HG03095 (cell line): ENCODE measurements at regions not wholly inside any gene's neighbourhood (a gene's known extent, or its start where the extent isn't known, plus 50 kb on each side); places are given as distances from the start of the nearest gene placed in this dataset.

Experiments used
- ATAC-seq: cut with Tn5 transposase; IDR thresholded peaks from one replicate; pipeline ENCODE4 v1.9.1; 2021; ENCODE audit warnings: moderate library complexity; ENCODE audit not compliant: unreplicated experiment

GRCh38 chr13:40398065-40398464 is 268.4 kb downstream of the FOXO1 start:
- ATAC-seq = no peak

- no peak for ATAC-seq
These were observed 266.7 kb downstream of the FOXO1 start for GRCh38 chr13:40399756-40400155.

- peak; percentile 98 for ATAC-seq
These were observed 264.3 kb downstream of the FOXO1 start for GRCh38 chr13:40401911-40402776.

- no peak for ATAC-seq
These were observed 263.5 kb downstream of the FOXO1 start for GRCh38 chr13:40402931-40403431.

GRCh38 chr13:40403509-40404241 is 262.8 kb downstream of the FOXO1 start:
- ATAC-seq = no peak

- no peak for ATAC-seq
These were observed 262.0 kb downstream of the FOXO1 start for GRCh38 chr13:40404407-40404806.

- no peak for ATAC-seq
These were observed 261.3 kb downstream of the FOXO1 start for GRCh38 chr13:40404967-40405716.

- ATAC-seq = no peak
These were observed 259.9 kb downstream of the FOXO1 start for GRCh38 chr13:40406405-40407120.

GRCh38 chr13:40407567-40407966 is 258.9 kb downstream of the FOXO1 start:
- no peak for ATAC-seq

- no peak for ATAC-seq
These were observed 257.8 kb downstream of the FOXO1 start for GRCh38 chr13:40408602-40409001.

- ATAC-seq = no peak
These were observed 257.2 kb downstream of the FOXO1 start for GRCh38 chr13:40409278-40409677.

GRCh38 chr13:40410315-40410714 is 256.1 kb downstream of the FOXO1 start:
- ATAC-seq = no peak

- ATAC-seq = no peak
These were observed 246.2 kb downstream of the FOXO1 start for GRCh38 chr13:40420160-40420740.

GRCh38 chr13:40422588-40423235 is 243.7 kb downstream of the FOXO1 start:
- ATAC-seq = no peak

GRCh38 chr13:40428354-40428753 is 238.1 kb downstream of the FOXO1 start:
- ATAC-seq = no peak

- ATAC-seq = no peak
These were observed 236.5 kb downstream of the FOXO1 start for GRCh38 chr13:40429706-40430545.

GRCh38 chr13:40432018-40432978 is 234.1 kb downstream of the FOXO1 start:
- ATAC-seq = peak; percentile 72

- ATAC-seq = no peak
These were observed 233.4 kb downstream of the FOXO1 start for GRCh38 chr13:40433001-40433400.
